ENCODE measurements at regions not wholly inside any gene's neighbourhood (a gene's known extent, or its start where the extent isn't known, plus 50 kb on each side); places are given as distances from the start of the nearest gene placed in this dataset.
A peak's percentile ranks its signal among the peaks of the same experiment; 100 is the strongest.

- H3K36me3 ChIP-seq, result no peaks in the 10 kb centered on the region
- ATAC-seq, result no peak
- no peak for TF ChIP-seq POLR2AphosphoS5 (IDR thresholded peaks at IDR 0.05)
- TF ChIP-seq EP300 (IDR thresholded peaks at IDR 0.05), result no peak
- no peak for TF ChIP-seq CTCF (IDR thresholded peaks at IDR 0.05)
- TF ChIP-seq POLR2A (IDR thresholded peaks at IDR 0.05), result no peak
- 38 to 56% methylated on average over 3 of the region's 3 CpGs for WGBS, 2 donors (ENCODE audit: low coverage in 1 of 2)
- H3K4me1 ChIP-seq, result peaks cover 0 to 34% (median 0%) of the 10 kb centered on the region in 3 donors
- no peaks in the 10 kb centered on the region for H3K27me3 ChIP-seq
- H3K9me3 ChIP-seq, result no peaks in the 10 kb centered on the region
- H3K4me3 ChIP-seq, result no peak overlapping the region
- peak overlapping the region in 1 of 4 donors; percentile 6 for H3K27ac ChIP-seq
Observed at GRCh38 chr4:147360301-147360700, 120.6 kb upstream of the EDNRA start.

- peak; percentile 46 for ATAC-seq
- Histone ChIP-seq H3K27me3 (no peaks in the 10 kb centered on the region), H3K36me3 (no peaks in the 10 kb centered on the region), H3K4me3 (no peak overlapping the region), H3K9me3 (no peaks in the 10 kb centered on the region), H3K27ac (peak overlapping the region; percentile 17 to 55 (median 52)), H3K4me1 (peaks cover 0 to 34% (median 0%) of the 10 kb centered on the region in 3 donors)
- peak; percentile 75 for TF ChIP-seq POLR2AphosphoS5 (IDR thresholded peaks at IDR 0.05)
- TF ChIP-seq EP300 (IDR thresholded peaks at IDR 0.05), result peak; percentile 12
- no peak for TF ChIP-seq CTCF (IDR thresholded peaks at IDR 0.05)
- WGBS, 2 donors (ENCODE audit: low coverage in 1 of 2), result 20 to 38% methylated on average over 1 of the region's 1 CpG
Observed at GRCh38 chr4:147361726-147362125, 119.2 kb upstream of the EDNRA start.

- H3K4me3 ChIP-seq, result no peak overlapping the region
- H3K4me1 ChIP-seq, result peaks cover 0 to 34% (median 0%) of the 10 kb centered on the region in 3 donors
- no peak for TF ChIP-seq POLR2A (IDR thresholded peaks at IDR 0.05)
- TF ChIP-seq CTCF (IDR thresholded peaks at IDR 0.05), result no peak
- no peak for TF ChIP-seq EP300 (IDR thresholded peaks at IDR 0.05)
- no peak for TF ChIP-seq POLR2AphosphoS5 (IDR thresholded peaks at IDR 0.05)
- H3K27me3 ChIP-seq, result no peaks in the 10 kb centered on the region
- no peaks in the 10 kb centered on the region for H3K9me3 ChIP-seq
- no peak for ATAC-seq
- 8 to 17% methylated on average over 4 of the region's 4 CpGs for WGBS, 2 donors (ENCODE audit: low coverage in 1 of 2)
- no peaks in the 10 kb centered on the region for H3K36me3 ChIP-seq
- peak overlapping the region in 3 of 4 donors; percentile 17 to 55 (median 53) for H3K27ac ChIP-seq
Observed at GRCh38 chr4:147362938-147363337, 118.0 kb upstream of the EDNRA start.

- ATAC-seq, result no peak
- H3K27me3 ChIP-seq, result no peaks in the 10 kb centered on the region
- no peak overlapping the region for H3K27ac ChIP-seq
- H3K9me3 ChIP-seq, result no peaks in the 10 kb centered on the region
- no peaks in the 10 kb centered on the region for H3K36me3 ChIP-seq
- H3K4me1 ChIP-seq, result peaks cover 0 to 34% (median 0%) of the 10 kb centered on the region in 3 donors
- 68 to 91% methylated on average over 1 to 2 of the region's 2 CpGs for WGBS, 2 donors (ENCODE audit: low coverage in 1 of 2)
- no peak for TF ChIP-seq EP300 (IDR thresholded peaks at IDR 0.05)
- no peak for TF ChIP-seq POLR2A (IDR thresholded peaks at IDR 0.05)
- no peak for TF ChIP-seq POLR2AphosphoS5 (IDR thresholded peaks at IDR 0.05)
- no peak for TF ChIP-seq CTCF (IDR thresholded peaks at IDR 0.05)
- H3K4me3 ChIP-seq, result no peak overlapping the region
Observed at GRCh38 chr4:147363514-147363913, 117.4 kb upstream of the EDNRA start.

- Histone ChIP-seq H3K9me3 (no peaks in the 10 kb centered on the region), H3K27me3 (no peaks in the 10 kb centered on the region), H3K27ac (no peak overlapping the region), H3K4me3 (no peak overlapping the region), H3K36me3 (no peaks in the 10 kb centered on the region), H3K4me1 (peaks cover 0 to 31% (median 0%) of the 10 kb centered on the region in 3 donors)
- TF ChIP-seq POLR2AphosphoS5 (IDR thresholded peaks at IDR 0.05) (no peak), POLR2A (IDR thresholded peaks at IDR 0.05) (no peak), CTCF (IDR thresholded peaks at IDR 0.05) (no peak), EP300 (IDR thresholded peaks at IDR 0.05) (no peak)
- ATAC-seq, result no peak
- WGBS, 2 donors (ENCODE audit: low coverage in 1 of 2), result 49 to 79% methylated on average over 3 of the region's 3 CpGs
Observed at GRCh38 chr4:147365396-147365795, 115.5 kb upstream of the EDNRA start.
